Right lobe of liver (tissue), 4 donors: ENCODE measurements at regions not wholly inside any gene's neighbourhood (a gene's known extent, or its start where the extent isn't known, plus 50 kb on each side); places are given as distances from the start of the nearest gene placed in this dataset.

Experiments used
- CTCF ChIP-seq, 4 donors: fragments of 200-600 bp in 3 of 4; fragments of 450-650 bp in 1 of 4; IDR thresholded peaks; one replicate each; pipeline versions ENCODE4 v1.5.1 to v1.8.0; 2016 to 2022; ENCODE audit warnings: antibody characterized with exemption in 4 of 4, mild to moderate bottlenecking in 2 of 4
- POLR2A ChIP-seq: fragments of 450-650 bp; IDR thresholded peaks from one replicate; pipeline ENCODE4 v1.6.1; 2017; ENCODE audit warnings: antibody characterized with exemption, mild to moderate bottlenecking
- donor health status: DM: no; HTN: no; CAD: no.
- donor health status: DM: no; HTN: no; CAD: no.
- donor health status: DM: no; HTN: yes; CAD: no.

GRCh38 chr7:121498816-121499215, 102.7 kb upstream of the FAM3C start:
- TF ChIP-seq CTCF (IDR thresholded peaks at IDR 0.05), result no peak
- TF ChIP-seq POLR2A, result no peak
